ENCODE measurements at regions not wholly inside any gene's neighbourhood (a gene's known extent, or its start where the extent isn't known, plus 50 kb on each side); places are given as distances from the start of the nearest gene placed in this dataset.
"Not testable (repeated sequence)": the region's sequence is repeated elsewhere in the genome, so short reads cannot be mapped to it uniquely, and the experiment has no call there.

DNA sequence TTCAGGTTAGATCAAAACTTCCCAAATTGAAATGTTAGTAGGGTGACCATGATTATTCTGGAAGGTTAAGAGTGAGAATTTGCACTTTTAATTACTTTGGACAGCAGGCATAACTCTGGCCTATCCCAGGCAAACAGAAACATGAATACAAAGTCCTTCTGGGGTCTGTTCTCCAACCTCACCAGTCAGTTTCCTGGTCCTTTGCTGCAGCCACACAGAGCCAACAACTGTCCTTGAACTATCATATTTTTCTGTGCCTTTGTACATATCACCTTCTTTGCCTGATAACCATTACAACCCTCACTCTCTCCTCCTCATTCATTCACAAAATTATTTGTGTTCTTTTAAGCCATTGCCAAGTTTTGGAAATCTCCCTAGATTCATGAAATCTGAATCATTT lies 126.0 kb upstream of the GBE1 start:
- no peak for DNase-seq

DNA sequence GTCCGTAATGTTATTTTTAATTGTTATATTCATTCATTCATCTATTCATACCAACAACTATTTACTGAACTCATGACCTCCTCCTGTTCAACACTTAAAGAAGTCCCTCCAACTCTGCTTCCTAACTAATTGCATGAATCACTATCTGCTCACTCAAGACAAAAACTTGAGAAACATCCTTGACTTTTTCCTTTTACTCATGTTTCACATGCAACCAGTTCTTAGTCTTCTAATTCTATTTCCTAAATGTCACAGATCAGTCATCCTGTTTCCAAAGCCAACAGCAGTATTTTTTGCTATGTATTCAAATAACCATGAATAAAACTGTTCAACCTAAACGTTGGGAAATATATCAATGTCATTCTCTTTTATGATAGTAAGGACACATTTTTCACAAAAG lies 124.6 kb upstream of the GBE1 start:
- no peak for DNase-seq

DNA sequence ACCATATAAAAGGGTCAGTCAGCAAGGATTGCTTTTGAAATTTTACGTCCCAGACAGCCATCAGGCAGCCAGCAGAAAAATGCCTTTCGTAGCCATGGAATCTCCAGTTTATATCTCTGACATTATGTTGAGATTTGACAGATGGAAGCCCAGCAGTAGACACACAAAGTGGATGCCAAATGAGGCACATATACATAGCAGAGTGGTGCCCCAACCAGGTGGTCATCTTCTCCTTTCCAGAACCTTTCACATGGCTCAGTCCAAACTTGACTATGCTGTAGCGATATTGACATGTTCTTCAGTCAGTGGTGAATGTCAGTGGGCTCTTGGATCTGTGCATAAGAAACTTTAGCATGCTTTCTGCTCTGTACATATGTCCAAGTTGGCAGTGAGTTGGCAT lies 123.3 kb upstream of the GBE1 start:
- DNase-seq = no peak

- DNase-seq = no peak
Observed at GRCh38 chr3:81876826-81877225, 115.4 kb upstream of the GBE1 start.

DNA sequence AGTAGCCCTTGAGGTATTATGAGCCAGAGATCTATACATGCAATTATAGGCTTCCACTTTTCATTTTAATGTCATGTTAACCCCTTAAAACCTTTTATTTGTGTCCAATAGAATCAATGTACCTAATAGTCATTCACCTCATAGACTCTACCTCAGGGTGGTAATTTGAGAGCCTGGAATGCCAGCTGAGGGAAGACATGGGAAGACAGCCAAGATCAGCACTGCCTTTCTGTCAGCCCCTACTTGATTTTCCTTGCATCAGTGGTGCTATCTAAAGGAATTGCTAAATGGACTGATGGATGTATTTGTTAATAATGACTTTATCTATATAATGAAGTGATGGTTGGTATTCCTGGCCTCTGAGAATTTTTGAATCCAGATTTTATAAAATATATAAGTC lies 113.3 kb upstream of the GBE1 start:
- DNase-seq = no peak

DNA sequence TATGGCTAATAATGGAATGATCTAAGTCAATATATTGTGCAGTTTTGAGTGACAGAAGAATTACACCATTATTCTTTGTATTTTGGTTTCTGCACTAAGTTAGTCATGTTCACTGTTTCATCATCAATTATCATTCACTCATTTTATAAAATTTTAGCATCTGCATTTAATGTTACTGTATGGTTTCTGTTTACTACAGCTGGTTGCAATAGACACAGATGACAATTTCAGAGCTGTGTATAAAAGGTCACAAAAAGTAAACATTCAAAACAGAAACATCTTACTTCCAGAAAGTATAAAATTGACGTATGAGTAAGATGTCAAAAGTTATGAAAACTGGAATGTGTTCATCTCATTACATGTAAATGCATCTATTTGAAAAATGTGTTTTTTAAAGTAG lies 111.1 kb upstream of the GBE1 start:
- no peak for DNase-seq

- no peak for DNase-seq
Observed at GRCh38 chr3:81871358-81872155, 110.1 kb upstream of the GBE1 start.

- DNase-seq = no peak
Observed at GRCh38 chr3:81869382-81869781, 107.9 kb upstream of the GBE1 start.

DNA sequence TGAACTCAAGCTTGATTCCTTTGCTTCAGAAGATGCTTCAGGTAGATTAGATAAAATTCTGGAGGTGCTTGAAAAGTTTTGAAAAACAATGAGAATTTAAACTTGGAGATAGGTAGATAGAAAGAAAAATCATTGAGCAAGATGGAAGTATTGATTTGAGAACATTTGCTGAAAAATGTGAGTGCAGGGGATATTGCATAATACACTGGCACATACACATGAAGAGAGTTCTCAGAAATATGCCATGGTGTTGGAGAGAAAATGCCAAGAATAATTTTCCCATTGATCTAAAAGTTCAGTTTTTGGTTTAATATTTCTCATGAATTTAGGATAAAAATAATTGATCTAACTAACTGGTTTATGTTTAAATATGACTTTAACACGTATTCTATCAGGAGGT lies 107.2 kb upstream of the GBE1 start:
- no peak for DNase-seq

GRCh38 chr3:81867875-81868274 lies 106.4 kb upstream of the GBE1 start:
- no peak for DNase-seq

- not testable (repeated sequence) for DNase-seq
Observed at GRCh38 chr3:81865164-81865563, 103.7 kb upstream of the GBE1 start.

DNA sequence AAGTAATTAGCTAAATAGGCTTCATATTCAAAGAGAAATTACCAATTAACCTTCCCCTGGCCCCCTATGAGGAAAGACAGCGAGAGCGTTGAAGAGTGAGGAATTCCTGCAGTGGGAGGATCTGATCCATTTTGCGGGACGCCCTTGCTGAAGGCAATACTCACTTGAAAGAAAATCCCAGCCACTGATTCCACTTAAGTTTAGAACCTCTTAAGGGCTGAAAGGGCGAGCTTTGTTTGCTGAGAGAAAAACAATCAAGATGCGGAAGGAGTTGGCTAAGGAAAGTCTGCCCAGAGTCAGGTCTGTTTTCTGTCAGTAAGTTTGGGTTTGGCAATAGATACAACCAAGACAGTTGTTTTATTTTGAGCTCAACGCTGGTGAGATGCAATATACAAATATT lies 102.8 kb upstream of the GBE1 start:
- no peak for DNase-seq

- no peak for DNase-seq
Observed at GRCh38 chr3:81863756-81864155, 102.3 kb upstream of the GBE1 start.

GRCh38 chr3:81861593-81861992 lies 100.1 kb upstream of the GBE1 start:
- DNase-seq = no peak

DNA sequence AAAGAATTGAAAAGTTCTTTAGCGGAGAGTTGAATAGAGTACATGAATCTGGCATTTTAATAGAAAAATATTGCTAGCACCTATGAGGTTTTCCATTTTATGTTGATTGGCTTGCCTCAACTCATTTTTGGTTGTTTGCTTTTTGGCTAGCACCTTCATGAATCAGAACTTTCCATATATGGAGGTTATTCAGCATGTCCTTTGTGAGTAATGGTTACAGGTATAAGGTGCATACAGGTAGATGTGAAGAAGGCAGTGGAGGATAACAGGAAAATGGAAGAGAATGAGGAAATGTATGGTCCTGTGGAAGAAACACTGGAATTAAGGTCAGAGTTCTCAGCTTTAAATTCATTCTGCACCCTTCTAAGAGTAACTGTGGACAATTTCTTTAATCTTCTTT lies 98.1 kb upstream of the GBE1 start:
- DNase-seq = no peak

DNA sequence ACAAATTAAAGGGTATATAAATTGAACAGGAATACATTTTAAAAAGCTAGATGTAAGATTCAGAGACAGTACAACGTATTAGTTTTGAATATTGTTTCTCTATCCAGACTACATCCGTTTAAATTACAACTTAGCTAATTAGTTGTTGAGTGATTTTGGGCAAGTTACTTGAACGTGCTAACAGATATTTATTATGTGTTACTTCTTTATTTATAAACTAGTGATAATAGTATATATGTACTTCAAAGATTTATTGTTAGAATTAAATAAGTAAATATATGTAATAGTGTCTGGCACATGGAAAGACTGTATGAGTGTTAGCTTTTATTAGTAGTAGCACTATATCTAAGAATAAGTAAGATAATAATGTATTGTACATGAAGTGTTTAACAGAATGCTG lies 92.0 kb upstream of the GBE1 start:
- DNase-seq = no peak

- no peak for DNase-seq
Observed at GRCh38 chr3:81851176-81851575, 89.7 kb upstream of the GBE1 start.

GRCh38 chr3:81846988-81847387 lies 85.5 kb upstream of the GBE1 start:
- DNase-seq = no peak

- DNase-seq = no peak
Observed at GRCh38 chr3:81841540-81841939, 80.1 kb upstream of the GBE1 start.

DNA sequence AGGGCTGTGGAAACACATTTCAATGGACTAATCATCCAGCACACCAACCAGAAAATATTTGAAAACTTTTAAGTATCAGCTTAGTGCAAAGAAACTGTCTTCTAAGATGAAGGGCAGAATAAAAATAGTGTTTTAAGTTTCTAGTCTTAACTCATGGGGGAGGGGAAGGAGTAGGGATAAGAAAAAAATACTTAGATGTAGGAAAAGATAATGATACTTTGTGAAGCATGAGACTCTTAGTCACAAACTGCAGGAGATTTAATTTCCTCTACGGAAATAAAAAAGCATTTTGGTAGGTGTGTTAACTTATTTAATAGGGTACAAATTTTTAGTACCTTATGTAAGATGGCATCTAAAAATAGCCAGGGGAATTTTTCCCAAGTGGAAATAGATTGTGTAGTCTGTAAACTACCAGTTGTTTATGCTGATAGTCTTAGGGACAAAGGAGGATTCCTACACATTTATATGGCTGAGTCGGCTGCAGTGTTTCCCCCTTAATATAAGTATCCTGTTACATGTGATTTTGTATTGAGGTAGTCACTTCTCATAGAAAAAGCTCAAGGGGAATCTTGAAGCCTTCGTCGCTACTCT lies 78.2 kb upstream of the GBE1 start:
- DNase-seq = no peak

DNA sequence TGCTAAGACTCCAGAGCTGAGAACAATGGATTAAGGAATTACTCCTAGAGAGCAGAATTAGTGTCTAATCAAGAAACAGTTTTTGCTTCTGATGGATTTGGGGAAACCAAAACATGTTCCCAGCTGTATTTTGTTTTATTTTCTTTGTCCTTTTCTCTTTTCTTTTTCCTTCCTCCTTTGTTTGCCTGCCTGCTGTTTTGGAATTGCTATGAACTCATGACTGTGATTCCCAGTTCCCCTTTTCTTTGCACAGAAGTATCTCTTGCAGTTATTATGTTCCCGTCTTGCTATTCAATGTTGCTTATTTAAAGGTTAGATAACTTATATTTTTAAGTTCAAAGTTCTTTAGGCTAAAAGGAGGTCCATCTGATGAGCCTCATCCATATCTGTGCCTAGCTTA lies 77.0 kb upstream of the GBE1 start:
- DNase-seq = no peak

DNA sequence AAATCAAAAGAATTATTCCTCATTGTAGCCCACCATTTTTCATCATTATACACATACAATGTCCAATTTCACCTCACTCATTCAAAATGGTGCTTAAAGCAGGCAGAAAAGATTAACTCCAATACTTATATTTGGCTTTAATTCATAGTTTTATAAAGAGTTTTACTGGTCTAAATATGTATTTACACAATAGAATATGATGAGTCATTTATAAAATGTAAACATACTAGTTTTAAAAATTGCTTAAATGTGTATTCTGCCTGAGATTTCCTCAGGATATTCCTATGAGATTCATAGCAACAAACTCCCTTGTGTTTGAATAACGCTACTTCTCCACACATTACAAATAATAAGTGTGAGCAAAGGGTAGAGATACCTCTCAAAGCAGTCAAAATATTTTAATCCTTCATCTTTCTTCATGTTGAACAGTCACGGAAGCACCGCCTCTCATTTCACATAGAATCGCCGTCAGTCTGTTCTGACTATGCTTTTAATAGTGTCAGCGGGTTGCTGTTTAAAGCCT lies 75.7 kb upstream of the GBE1 start:
- DNase-seq = no peak

DNA sequence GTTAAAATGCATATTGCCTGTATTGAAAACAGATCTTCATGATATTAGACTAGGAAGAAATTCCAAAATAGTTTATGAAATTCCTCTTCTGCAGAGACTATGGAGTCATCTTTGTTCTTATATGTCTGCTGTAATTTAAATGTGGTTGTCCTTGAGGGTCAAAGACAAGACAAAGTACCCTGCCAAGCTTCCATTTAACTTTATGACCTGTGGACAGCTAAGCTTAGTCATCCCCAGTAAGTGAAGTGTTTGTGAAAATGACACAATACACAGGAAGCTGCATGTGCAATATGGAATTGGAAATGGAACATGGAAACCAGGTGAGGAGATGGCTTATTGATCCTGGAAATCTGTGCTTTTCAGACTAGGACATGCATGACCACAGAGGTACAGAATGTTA lies 68.5 kb upstream of the GBE1 start:
- no peak for DNase-seq

DNA sequence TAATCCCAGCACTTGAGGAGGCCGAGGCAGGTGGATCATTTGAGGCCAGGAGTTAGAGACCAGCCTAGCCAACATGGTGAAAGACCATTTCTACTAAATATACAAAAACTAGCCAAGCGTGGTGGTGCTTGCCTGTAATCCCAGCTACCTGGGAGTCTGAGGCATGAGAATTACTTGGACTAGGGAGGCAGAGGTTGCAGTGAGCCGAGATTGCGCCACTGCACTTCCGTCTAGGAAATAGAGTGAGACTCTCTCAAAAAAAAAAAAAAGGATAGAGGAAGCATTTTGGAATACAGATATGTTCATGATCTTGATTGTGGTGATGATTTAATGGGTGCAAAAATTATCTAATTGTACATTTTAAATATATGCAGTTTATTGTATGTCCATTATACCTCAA lies 67.8 kb upstream of the GBE1 start:
- not testable (repeated sequence) for DNase-seq

DNA sequence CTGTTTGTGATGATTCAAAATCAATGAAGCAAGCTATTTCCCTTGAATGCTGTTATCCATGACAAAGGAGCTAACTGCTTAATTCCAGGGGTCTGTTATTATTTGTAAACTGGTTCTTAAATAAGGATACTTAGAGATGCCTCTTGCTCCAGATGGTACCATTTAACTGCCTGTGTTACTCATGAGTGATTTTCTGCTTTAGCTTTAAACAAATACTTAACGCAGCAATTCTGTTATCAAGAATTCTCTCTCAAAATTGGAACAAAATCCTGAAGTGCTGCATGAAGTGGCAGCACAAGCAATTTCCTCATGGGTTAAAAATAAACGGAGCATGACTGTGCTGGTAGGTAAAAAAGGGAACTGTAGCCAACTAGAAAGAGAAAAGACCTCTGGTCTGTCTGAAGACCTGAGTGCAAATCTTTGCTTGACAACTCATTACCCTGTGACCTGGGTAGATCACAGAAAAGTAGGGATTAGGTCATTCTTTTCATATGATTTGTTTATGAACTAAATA lies 62.5 kb upstream of the GBE1 start:
- DNase-seq = no peak
